Uterus (tissue), 2 donors: ENCODE measurements at regions not wholly inside any gene's neighbourhood (a gene's known extent, or its start where the extent isn't known, plus 50 kb on each side); places are given as distances from the start of the nearest gene placed in this dataset.

ENCODE experiments used
- CTCF ChIP-seq, 4 experiments: fragments of 200-600 bp in 2 of 4; fragments of 450-650 bp in 2 of 4; sonication (generic) in 2 of 4; IDR thresholded peaks; one replicate each; pipeline ENCODE4 v1.5.1; 2016 to 2019; ENCODE audit warnings: antibody characterized with exemption in 4 of 4, mild to moderate bottlenecking in 2 of 4, moderate library complexity in 1 of 4
- POLR2A ChIP-seq, 2 donors: fragments of 450-650 bp; IDR thresholded peaks; one replicate each; pipeline ENCODE4 v1.6.1; 2016; ENCODE audit warnings: antibody characterized with exemption in 2 of 2, mild to moderate bottlenecking in 1 of 2, moderate library complexity in 1 of 2

GRCh38 chr14:61104358-61104757 is 123.3 kb downstream of the SLC38A6 start:
- TF ChIP-seq CTCF (IDR thresholded peaks at IDR 0.05) (no peak), POLR2A (IDR thresholded peaks at IDR 0.05) (no peak)
